Right lobe of liver (tissue), 4 donors: ENCODE measurements at regions not wholly inside any gene's neighbourhood (a gene's known extent, or its start where the extent isn't known, plus 50 kb on each side); places are given as distances from the start of the nearest gene placed in this dataset.

Experiments
- CTCF ChIP-seq, 4 donors: fragments of 200-600 bp in 3 of 4; fragments of 450-650 bp in 1 of 4; IDR thresholded peaks; one replicate each; pipeline versions ENCODE4 v1.5.1 to v1.8.0; 2016 to 2022; ENCODE audit warnings: antibody characterized with exemption in 4 of 4, mild to moderate bottlenecking in 2 of 4
- POLR2A ChIP-seq: fragments of 450-650 bp; IDR thresholded peaks from one replicate; pipeline ENCODE4 v1.6.1; 2017; ENCODE audit warnings: antibody characterized with exemption, mild to moderate bottlenecking
- donor health status: DM: no; HTN: no; CAD: no.
- donor health status: DM: no; HTN: no; CAD: no.
- donor health status: DM: no; HTN: yes; CAD: no.

DNA sequence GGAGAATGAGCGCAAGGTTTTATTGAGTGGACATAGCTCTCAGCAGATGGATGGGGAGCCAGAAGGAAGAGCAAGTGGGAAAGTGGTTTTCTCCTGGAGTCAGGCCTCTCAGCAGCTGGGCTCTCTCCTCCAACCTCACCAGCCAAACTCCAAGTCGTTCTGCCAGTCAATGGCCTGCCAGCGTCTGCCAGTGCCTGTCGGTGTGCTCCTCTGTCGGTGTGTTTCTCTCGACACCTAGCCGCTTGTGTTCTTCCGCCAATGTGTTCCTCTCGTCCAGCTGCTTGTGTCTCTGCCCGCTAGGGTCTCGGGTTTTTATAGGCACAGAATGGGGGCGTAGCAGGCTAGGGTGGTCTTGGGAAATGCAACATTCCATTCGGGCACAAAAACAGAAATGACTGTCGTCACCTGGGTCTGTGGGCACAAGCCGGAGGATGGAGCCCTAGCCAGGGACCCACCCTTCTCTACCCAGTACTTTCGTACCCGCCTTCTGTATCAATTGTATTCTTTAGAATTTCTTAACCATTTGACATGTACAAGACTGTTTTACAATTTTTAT is 1365.4 kb downstream of the FSCB start:
- no peak for TF ChIP-seq CTCF (IDR thresholded peaks at IDR 0.05)
- no peak for TF ChIP-seq POLR2A
